H1 (cell line): ENCODE measurements at regions not wholly inside any gene's neighbourhood (a gene's known extent, or its start where the extent isn't known, plus 50 kb on each side); places are given as distances from the start of the nearest gene placed in this dataset.

ENCODE experiments used
- ATF2 ChIP-seq: IDR thresholded peaks from 2 replicates; pipeline ENCODE4 v1.6.1; 2012; ENCODE audit warnings: low read length, inconsistent platforms
- CEBPB ChIP-seq: IDR thresholded peaks from 2 replicates; pipeline ENCODE4 v1.6.1; 2012; ENCODE audit warnings: low read depth, low read length
- KDM1A ChIP-seq: fragments of 200-600, 300-600 bp; sonication (generic); IDR thresholded peaks from 2 replicates; pipeline ENCODE4 v1.7.1; 2016; ENCODE audit warnings: mild to moderate bottlenecking, low read length, borderline replicate concordance
- SIN3A ChIP-seq, 2 experiments: IDR thresholded peaks in 1 of 2; conservative IDR thresholded peaks in 1 of 2; 2 replicates each; pipeline ENCODE4 v1.6.1; 2011 to 2012; ENCODE audit warnings: low read length in 2 of 2, improper control_type of control experiment in 1 of 2, low read depth in 1 of 2, mild to moderate bottlenecking in 1 of 2
- SRF ChIP-seq: IDR thresholded peaks from 2 replicates; pipeline ENCODE4 v1.6.1; 2011; ENCODE audit warnings: mild to moderate bottlenecking, low read depth, low read length, moderate library complexity
- TAF7 ChIP-seq: optimal IDR thresholded peaks from 2 replicates; pipeline ENCODE3; 2011; ENCODE audit warnings: low read depth, mild to moderate bottlenecking, inconsistent platforms, low read length, moderate library complexity, borderline replicate concordance
- TF ChIP-seq, protein P1 (sequence below): fragments of 300-600 bp; sonication (generic); IDR thresholded peaks from 2 replicates; pipeline ENCODE4 v1.7.1; 2012; ENCODE audit warnings: low read length, moderate library complexity, mild to moderate bottlenecking, inconsistent platforms; ENCODE audit not compliant: insufficient replicate concordance

DNA sequence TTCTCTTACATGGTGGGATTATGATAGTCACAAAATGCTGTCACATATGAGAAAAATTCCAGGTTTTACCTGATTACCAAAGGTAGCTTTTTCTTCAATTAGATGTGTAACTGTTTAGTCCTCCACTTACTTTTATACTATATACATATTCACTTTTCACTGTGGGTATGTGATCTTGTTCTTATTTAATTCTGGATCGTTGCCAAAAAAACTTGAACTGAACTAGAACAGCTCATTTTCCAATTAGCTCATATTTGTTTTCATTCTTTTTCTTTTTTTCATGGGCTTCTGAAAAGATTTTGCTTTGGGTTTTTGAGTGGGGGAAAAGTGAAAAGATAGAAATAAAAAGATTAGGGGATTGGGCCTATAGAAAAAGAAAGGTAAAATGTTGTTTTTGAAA is 291.9 kb downstream of the NDFIP2 start (continued):
- TF ChIP-seq, protein P1, sequence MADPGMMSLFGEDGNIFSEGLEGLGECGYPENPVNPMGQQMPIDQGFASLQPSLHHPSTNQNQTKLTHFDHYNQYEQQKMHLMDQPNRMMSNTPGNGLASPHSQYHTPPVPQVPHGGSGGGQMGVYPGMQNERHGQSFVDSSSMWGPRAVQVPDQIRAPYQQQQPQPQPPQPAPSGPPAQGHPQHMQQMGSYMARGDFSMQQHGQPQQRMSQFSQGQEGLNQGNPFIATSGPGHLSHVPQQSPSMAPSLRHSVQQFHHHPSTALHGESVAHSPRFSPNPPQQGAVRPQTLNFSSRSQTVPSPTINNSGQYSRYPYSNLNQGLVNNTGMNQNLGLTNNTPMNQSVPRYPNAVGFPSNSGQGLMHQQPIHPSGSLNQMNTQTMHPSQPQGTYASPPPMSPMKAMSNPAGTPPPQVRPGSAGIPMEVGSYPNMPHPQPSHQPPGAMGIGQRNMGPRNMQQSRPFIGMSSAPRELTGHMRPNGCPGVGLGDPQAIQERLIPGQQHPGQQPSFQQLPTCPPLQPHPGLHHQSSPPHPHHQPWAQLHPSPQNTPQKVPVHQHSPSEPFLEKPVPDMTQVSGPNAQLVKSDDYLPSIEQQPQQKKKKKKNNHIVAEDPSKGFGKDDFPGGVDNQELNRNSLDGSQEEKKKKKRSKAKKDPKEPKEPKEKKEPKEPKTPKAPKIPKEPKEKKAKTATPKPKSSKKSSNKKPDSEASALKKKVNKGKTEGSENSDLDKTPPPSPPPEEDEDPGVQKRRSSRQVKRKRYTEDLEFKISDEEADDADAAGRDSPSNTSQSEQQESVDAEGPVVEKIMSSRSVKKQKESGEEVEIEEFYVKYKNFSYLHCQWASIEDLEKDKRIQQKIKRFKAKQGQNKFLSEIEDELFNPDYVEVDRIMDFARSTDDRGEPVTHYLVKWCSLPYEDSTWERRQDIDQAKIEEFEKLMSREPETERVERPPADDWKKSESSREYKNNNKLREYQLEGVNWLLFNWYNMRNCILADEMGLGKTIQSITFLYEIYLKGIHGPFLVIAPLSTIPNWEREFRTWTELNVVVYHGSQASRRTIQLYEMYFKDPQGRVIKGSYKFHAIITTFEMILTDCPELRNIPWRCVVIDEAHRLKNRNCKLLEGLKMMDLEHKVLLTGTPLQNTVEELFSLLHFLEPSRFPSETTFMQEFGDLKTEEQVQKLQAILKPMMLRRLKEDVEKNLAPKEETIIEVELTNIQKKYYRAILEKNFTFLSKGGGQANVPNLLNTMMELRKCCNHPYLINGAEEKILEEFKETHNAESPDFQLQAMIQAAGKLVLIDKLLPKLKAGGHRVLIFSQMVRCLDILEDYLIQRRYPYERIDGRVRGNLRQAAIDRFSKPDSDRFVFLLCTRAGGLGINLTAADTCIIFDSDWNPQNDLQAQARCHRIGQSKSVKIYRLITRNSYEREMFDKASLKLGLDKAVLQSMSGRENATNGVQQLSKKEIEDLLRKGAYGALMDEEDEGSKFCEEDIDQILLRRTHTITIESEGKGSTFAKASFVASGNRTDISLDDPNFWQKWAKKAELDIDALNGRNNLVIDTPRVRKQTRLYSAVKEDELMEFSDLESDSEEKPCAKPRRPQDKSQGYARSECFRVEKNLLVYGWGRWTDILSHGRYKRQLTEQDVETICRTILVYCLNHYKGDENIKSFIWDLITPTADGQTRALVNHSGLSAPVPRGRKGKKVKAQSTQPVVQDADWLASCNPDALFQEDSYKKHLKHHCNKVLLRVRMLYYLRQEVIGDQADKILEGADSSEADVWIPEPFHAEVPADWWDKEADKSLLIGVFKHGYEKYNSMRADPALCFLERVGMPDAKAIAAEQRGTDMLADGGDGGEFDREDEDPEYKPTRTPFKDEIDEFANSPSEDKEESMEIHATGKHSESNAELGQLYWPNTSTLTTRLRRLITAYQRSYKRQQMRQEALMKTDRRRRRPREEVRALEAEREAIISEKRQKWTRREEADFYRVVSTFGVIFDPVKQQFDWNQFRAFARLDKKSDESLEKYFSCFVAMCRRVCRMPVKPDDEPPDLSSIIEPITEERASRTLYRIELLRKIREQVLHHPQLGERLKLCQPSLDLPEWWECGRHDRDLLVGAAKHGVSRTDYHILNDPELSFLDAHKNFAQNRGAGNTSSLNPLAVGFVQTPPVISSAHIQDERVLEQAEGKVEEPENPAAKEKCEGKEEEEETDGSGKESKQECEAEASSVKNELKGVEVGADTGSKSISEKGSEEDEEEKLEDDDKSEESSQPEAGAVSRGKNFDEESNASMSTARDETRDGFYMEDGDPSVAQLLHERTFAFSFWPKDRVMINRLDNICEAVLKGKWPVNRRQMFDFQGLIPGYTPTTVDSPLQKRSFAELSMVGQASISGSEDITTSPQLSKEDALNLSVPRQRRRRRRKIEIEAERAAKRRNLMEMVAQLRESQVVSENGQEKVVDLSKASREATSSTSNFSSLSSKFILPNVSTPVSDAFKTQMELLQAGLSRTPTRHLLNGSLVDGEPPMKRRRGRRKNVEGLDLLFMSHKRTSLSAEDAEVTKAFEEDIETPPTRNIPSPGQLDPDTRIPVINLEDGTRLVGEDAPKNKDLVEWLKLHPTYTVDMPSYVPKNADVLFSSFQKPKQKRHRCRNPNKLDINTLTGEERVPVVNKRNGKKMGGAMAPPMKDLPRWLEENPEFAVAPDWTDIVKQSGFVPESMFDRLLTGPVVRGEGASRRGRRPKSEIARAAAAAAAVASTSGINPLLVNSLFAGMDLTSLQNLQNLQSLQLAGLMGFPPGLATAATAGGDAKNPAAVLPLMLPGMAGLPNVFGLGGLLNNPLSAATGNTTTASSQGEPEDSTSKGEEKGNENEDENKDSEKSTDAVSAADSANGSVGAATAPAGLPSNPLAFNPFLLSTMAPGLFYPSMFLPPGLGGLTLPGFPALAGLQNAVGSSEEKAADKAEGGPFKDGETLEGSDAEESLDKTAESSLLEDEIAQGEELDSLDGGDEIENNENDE, result no peak
- TF ChIP-seq SIN3A (conservative IDR thresholded peaks at IDR 0.05 in 1 of 2, IDR thresholded peaks at IDR 0.05 in 1 of 2; ENCODE audit: low read depth in 1 of 2, low read length in 2 of 2), result no peak
- TF ChIP-seq KDM1A, result no peak
- TF ChIP-seq SRF, result no peak
- no peak for TF ChIP-seq ATF2
- no peak for TF ChIP-seq TAF7
- TF ChIP-seq CEBPB, result no peak
